HEK293T (cell line): ENCODE measurements at regions not wholly inside any gene's neighbourhood (a gene's known extent, or its start where the extent isn't known, plus 50 kb on each side); places are given as distances from the start of the nearest gene placed in this dataset.

Source experiments
- ARNT ChIP-seq: fragments of 450-650 bp; IDR thresholded peaks from 2 replicates; pipeline ENCODE4 v1.6.1; 2017; ENCODE audit warnings: mild to moderate bottlenecking
- FOXA1 ChIP-seq: fragments of 450-650 bp; IDR thresholded peaks from 2 replicates; pipeline ENCODE4 v1.6.1; 2016; ENCODE audit warnings: mild to moderate bottlenecking

DNA sequence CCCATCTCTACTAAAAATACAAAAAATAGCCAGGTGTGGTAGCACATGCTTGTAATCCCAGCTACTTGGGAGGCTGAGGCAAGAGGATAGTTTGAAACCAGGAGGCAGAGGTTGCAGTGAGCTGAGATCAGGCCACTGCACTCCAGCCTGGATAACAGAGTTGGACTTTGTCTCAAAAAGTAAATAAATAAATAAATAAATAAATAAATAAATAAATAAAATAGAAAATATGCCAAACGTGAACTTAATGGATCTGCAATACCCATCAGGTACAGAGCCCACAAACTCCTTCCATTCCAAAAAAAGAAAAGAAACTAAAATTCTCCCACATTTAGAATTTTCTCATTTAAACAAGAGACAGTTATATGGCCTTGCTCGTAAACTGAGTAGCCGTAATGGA is 702.7 kb downstream of the CDH18 start:
- TF ChIP-seq FOXA1: no peak
- no peak for TF ChIP-seq ARNT
